ENCODE measurements at regions not wholly inside any gene's neighbourhood (a gene's known extent, or its start where the extent isn't known, plus 50 kb on each side); places are given as distances from the start of the nearest gene placed in this dataset.
A peak's percentile ranks its signal among the peaks of the same experiment; 100 is the strongest.

GRCh38 chr9:110065532-110065931 lies 142.4 kb downstream of the C9orf152 start:
- peak; percentile 79 for DNase-seq (ENCODE audit: low read depth)

DNA sequence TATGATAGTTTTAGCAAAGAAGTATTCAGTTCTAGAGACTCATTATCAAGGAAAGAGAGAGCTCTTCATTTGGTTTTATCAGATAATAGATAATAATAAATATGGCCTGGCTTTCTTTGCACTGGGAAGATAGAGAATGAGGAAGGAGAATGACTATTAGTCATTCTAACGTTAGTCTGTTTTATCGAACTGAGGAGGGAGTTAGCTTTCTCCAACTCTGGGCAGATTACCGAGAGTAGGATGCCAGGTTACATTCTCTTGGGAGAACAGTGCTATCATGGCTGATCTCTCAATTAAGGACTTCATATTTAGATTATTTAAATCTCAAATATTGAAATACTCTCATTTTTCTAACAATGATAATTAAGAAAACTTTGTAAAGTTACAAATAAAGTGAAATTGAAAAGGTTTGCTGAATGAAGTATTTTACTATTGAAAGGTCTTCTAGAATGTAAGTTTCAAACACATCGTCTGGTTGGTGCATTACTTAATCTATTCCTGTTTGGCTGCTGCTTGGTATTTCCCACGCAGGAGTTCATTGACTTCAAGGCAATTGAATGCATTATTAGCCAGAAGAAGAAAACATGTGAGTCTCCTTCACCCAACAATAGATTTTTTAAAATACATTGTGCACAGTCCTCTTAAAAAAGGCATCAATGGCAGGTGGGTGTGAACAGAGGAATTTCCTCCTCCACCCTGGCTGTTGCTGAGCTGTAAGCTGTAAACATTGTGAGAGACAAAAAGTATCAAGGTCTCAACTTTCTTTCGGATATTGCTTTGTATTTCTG lies 140.8 kb downstream of the C9orf152 start:
- no peak for TF ChIP-seq CTCF (conservative IDR thresholded peaks at IDR 0.05; ENCODE audit: control insufficient read depth, insufficient read depth, low read depth, low read length)
- DNase-seq (ENCODE audit: low read depth), result peak; percentile 59
- no peak overlapping the region for H3K4me3 ChIP-seq (ENCODE audit: control insufficient read depth, low read depth, low read length)

More at GRCh38 chr9:110065532-110065931, 142.4 kb downstream of the C9orf152 start:
- no peak for TF ChIP-seq CTCF (conservative IDR thresholded peaks at IDR 0.05; ENCODE audit: control insufficient read depth, insufficient read depth, low read depth, low read length)
- no peak overlapping the region for H3K4me3 ChIP-seq (ENCODE audit: control insufficient read depth, low read depth, low read length)

DNA sequence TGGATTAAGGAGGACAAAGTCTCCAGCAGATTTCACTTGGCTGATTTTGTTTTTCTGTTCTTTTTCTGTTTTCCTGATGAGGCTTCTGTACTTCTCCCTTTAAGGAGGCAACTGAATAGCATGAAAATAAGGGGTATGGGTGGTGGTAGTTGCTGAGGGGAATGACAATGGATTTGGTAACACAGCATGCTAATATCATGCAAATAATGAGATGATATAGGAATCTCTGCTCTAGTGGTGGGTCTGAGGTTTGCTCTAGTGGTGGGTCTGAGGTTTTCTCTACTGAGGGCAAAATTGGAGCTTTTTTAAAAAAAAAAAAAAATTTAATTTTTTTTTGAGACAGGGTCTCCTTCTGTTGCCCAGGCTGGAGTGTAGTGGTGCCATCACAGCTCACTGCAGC lies 139.7 kb downstream of the C9orf152 start:
- TF ChIP-seq CTCF (conservative IDR thresholded peaks at IDR 0.05; ENCODE audit: control insufficient read depth, insufficient read depth, low read depth, low read length), result no peak
- no peak overlapping the region for H3K4me3 ChIP-seq (ENCODE audit: control insufficient read depth, low read depth, low read length)
- no peak for DNase-seq (ENCODE audit: low read depth)

DNA sequence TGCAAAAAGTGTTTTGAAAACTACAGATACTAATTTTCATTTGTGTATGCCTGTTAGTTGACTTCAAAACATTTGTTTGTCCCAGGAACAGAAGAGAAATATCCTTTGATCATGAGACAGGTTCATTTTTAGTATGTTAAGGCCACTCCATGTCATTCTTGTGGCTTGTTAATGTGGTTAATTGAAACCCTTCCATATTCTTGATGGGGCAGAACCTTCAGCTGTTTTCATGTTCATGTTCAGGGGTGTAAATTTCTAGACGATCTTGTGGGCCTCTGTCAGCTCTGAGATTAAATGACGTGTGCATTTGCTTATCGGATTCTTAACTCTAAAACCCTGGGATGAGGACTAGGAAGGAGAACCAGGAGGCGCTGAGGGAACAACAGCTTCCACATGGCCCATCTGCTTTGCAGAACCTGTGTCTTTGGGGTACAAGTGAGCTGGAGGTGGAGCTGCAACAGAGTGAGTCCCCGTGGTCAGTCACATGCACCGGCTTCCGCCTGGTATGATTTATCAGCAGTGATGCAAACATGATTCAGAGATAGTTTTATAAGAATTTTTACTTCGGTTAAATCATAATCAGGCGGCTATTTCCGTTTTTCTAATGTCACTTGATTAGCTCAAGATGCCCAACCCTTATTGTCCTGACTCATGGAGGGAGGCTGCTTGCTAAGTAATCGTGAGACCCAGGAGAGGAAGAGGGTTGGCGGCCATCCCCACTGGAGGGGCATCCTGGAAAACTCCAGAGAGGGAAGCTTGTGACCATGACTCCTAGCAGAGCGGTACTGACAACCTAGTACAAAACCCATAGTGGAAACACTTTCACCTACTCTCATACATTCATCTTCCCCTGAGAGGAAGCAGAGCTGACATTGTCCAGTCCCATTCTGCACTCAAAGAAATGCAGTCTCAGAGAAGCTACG lies 138.4 kb downstream of the C9orf152 start:
- no peak for TF ChIP-seq CTCF (conservative IDR thresholded peaks at IDR 0.05; ENCODE audit: control insufficient read depth, insufficient read depth, low read depth, low read length)
- no peak overlapping the region for H3K4me3 ChIP-seq (ENCODE audit: control insufficient read depth, low read depth, low read length)
- DNase-seq (ENCODE audit: low read depth), result peak; percentile 98

GRCh38 chr9:110072597-110073355 lies 135.2 kb downstream of the C9orf152 start:
- no peak for DNase-seq (ENCODE audit: low read depth)
- TF ChIP-seq CTCF (conservative IDR thresholded peaks at IDR 0.05; ENCODE audit: control insufficient read depth, insufficient read depth, low read depth, low read length), result no peak
- H3K4me3 ChIP-seq (ENCODE audit: control insufficient read depth, low read depth, low read length), result no peak overlapping the region

DNA sequence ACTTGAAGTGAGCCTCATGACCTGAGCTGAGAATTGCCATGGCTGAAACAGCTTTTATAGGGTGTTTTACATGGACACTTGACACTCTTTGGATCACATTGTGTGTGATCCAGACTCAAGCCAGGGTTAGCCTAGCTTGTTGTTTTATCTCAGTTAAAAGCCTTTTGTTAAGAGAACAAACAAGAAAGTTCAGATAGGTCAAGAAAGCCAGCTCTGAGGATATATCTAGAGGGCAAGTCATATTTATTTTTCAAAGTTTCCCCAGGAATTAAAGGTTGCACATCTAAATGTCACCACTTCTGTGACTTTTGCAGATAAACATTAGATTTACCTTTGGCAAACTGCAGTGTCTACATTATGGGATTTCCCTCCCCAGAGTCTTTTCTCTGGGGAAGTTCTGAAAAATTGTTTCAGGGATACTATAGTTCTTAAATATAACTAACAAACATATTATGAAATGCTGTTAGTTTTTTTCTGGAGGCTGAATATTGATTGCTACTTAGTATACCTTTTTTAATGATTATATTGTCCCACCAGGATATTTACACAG lies 134.5 kb downstream of the C9orf152 start:
- no peak for TF ChIP-seq CTCF (conservative IDR thresholded peaks at IDR 0.05; ENCODE audit: control insufficient read depth, insufficient read depth, low read depth, low read length)
- DNase-seq (ENCODE audit: low read depth), result no peak
- no peak overlapping the region for H3K4me3 ChIP-seq (ENCODE audit: control insufficient read depth, low read depth, low read length)
